H9 (cell line): ENCODE measurements at regions not wholly inside any gene's neighbourhood (a gene's known extent, or its start where the extent isn't known, plus 50 kb on each side); places are given as distances from the start of the nearest gene placed in this dataset.

Experiments
- DNase-seq: peaks from one replicate; pipeline ENCODE4 v3.0.0-alpha.2; 2017
- H2AFZ ChIP-seq: one replicate; pipeline ENCODE4 v1.6.1; 2013; ENCODE audit warnings: mild to moderate bottlenecking, low read length, control low read depth, moderate library complexity
- H2AK5ac ChIP-seq: 2 replicates; pipeline ENCODE4 v1.6.1; 2013; ENCODE audit warnings: low read length, control low read depth, mixed read lengths; ENCODE audit not compliant: insufficient read length
- H2BK120ac ChIP-seq: one replicate; pipeline ENCODE4 v1.6.1; 2013; ENCODE audit warnings: low read depth, mild to moderate bottlenecking, low read length, control low read depth, inconsistent platforms; ENCODE audit not compliant: poor library complexity, severe bottlenecking
- H2BK12ac ChIP-seq: 2 replicates; pipeline ENCODE4 v1.6.1; 2013; ENCODE audit warnings: low read length, control low read depth, mixed read lengths, low read depth; ENCODE audit not compliant: insufficient read length
- H2BK15ac ChIP-seq: 2 replicates; pipeline ENCODE4 v1.6.1; 2013; ENCODE audit warnings: low read depth, low read length, control low read depth
- H2BK20ac ChIP-seq: one replicate; pipeline ENCODE4 v1.6.1; 2013; ENCODE audit warnings: low read depth, mild to moderate bottlenecking, low read length, control low read depth, inconsistent platforms; ENCODE audit not compliant: poor library complexity, severe bottlenecking
- H2BK5ac ChIP-seq: 2 replicates; pipeline ENCODE4 v1.6.1; 2013; ENCODE audit warnings: low read length, control low read depth, mixed read lengths; ENCODE audit not compliant: insufficient read length
- H3K14ac ChIP-seq: 2 replicates; pipeline ENCODE4 v1.6.1; 2013; ENCODE audit warnings: low read length, control low read depth; ENCODE audit not compliant: insufficient read depth
- H3K18ac ChIP-seq: 2 replicates; pipeline ENCODE4 v1.6.1; 2013; ENCODE audit warnings: low read depth, mild to moderate bottlenecking, mixed read lengths, low read length, control low read depth; ENCODE audit not compliant: insufficient read length
- H3K23ac ChIP-seq: 2 replicates; pipeline ENCODE4 v1.6.1; 2013; ENCODE audit warnings: low read length, control low read depth, mixed read lengths, low read depth; ENCODE audit not compliant: insufficient read length
- H3K23me2 ChIP-seq: 2 replicates; pipeline ENCODE4 v1.6.1; 2013; ENCODE audit warnings: low read depth, mild to moderate bottlenecking, mixed read lengths, low read length, control low read depth; ENCODE audit not compliant: insufficient read length, poor library complexity, severe bottlenecking
- H3K27ac ChIP-seq: 2 replicates; pipeline ENCODE4 v1.5.1; 2013; ENCODE audit warnings: low read length, control low read depth, mixed read lengths, low read depth; ENCODE audit not compliant: insufficient read length
- H3K27me3 ChIP-seq: 2 replicates; pipeline ENCODE4 v1.6.1; 2013; ENCODE audit warnings: low read length, control low read depth, inconsistent platforms; ENCODE audit not compliant: insufficient read depth
- H3K4ac ChIP-seq: 2 replicates; pipeline ENCODE4 v1.6.1; 2013; ENCODE audit warnings: low read depth, mild to moderate bottlenecking, control low read depth, inconsistent platforms, low read length, moderate library complexity
- H3K4me1 ChIP-seq: 2 replicates; pipeline ENCODE4 v1.6.1; 2013; ENCODE audit warnings: low read length, control low read depth, inconsistent platforms; ENCODE audit not compliant: insufficient read depth
- H3K4me2 ChIP-seq: 2 replicates; pipeline ENCODE4 v1.6.1; 2013; ENCODE audit warnings: low read length, control low read depth, mixed read lengths; ENCODE audit not compliant: insufficient read length, insufficient read depth
- H3K56ac ChIP-seq: 2 replicates; pipeline ENCODE4 v1.6.1; 2013; ENCODE audit warnings: low read depth, mild to moderate bottlenecking, mixed read lengths, low read length, control low read depth; ENCODE audit not compliant: insufficient read length
- H3K79me1 ChIP-seq: 2 replicates; pipeline ENCODE4 v1.6.1; 2013; ENCODE audit warnings: low read depth, mild to moderate bottlenecking, moderate library complexity, low read length, control low read depth, inconsistent platforms; ENCODE audit not compliant: insufficient read depth, poor library complexity, severe bottlenecking
- H3K79me2 ChIP-seq: 2 replicates; pipeline ENCODE4 v1.6.1; 2013; ENCODE audit warnings: low read length, control low read depth, inconsistent platforms; ENCODE audit not compliant: insufficient read depth
- H3K9ac ChIP-seq: 2 replicates; pipeline ENCODE4 v1.6.1; 2013; ENCODE audit warnings: low read length, control low read depth, mixed read lengths; ENCODE audit not compliant: insufficient read length; ENCODE audit errors: extremely low read depth
- H3K9me3 ChIP-seq: one replicate; pipeline ENCODE4 v1.6.1; 2013; ENCODE audit warnings: low read depth, low read length, inconsistent platforms; ENCODE audit not compliant: control insufficient read depth
- H3T11ph ChIP-seq: one replicate; pipeline ENCODE4 v1.6.1; 2013; ENCODE audit warnings: mild to moderate bottlenecking, low read length, control low read depth, inconsistent platforms
- H4K20me1 ChIP-seq: one replicate; pipeline ENCODE4 v1.6.1; 2013; ENCODE audit not compliant: control insufficient read depth, insufficient read length, insufficient read depth
- H4K5ac ChIP-seq: 2 replicates; pipeline ENCODE4 v1.6.1; 2013; ENCODE audit warnings: low read depth, mild to moderate bottlenecking, mixed read lengths, low read length, control low read depth; ENCODE audit not compliant: insufficient read length
- H4K8ac ChIP-seq: replicated peaks from 2 replicates; pipeline ENCODE4 v1.6.1; 2013; ENCODE audit warnings: low read length, control low read depth, mixed read lengths, low read depth; ENCODE audit not compliant: insufficient read length
- H4K91ac ChIP-seq: 2 replicates; pipeline ENCODE4 v1.6.1; 2013; ENCODE audit warnings: low read depth, mild to moderate bottlenecking, moderate library complexity, mixed read lengths, low read length, control low read depth; ENCODE audit not compliant: insufficient read length
- H3K27ac Mint-ChIP-seq, 3 experiments: 2 replicates in 2 of 3; 3 replicates in 1 of 3; pipeline ENCODE4 v1.8.0; 2020 to 2021; ENCODE audit warnings: mixed read lengths in 3 of 3, mild to moderate bottlenecking in 1 of 3, moderate library complexity in 1 of 3
- H3K27me3 Mint-ChIP-seq: 2 replicates; pipeline ENCODE4 v1.8.0; 2021; ENCODE audit warnings: low read depth, mild to moderate bottlenecking, moderate library complexity, mixed read lengths
- H3K36me3 Mint-ChIP-seq, 3 experiments: 2 replicates in 2 of 3; 3 replicates in 1 of 3; pipeline ENCODE4 v1.8.0; 2020 to 2021; ENCODE audit warnings: low read depth in 3 of 3, mixed read lengths in 3 of 3; ENCODE audit not compliant: insufficient read depth in 1 of 3
- H3K4me1 Mint-ChIP-seq, 2 experiments: 2 replicates each; pipeline ENCODE4 v1.8.0; 2020; ENCODE audit warnings: mixed read lengths in 2 of 2
- H3K4me3 Mint-ChIP-seq, 2 experiments: 2 replicates in 1 of 2; 3 replicates in 1 of 2; pipeline ENCODE4 v1.8.0; 2020 to 2021; ENCODE audit warnings: mild to moderate bottlenecking in 2 of 2, mixed read lengths in 2 of 2, moderate library complexity in 1 of 2
- H3K9me3 Mint-ChIP-seq, 2 experiments: 2 replicates in 1 of 2; 3 replicates in 1 of 2; pipeline ENCODE4 v1.8.0; 2020; ENCODE audit warnings: mild to moderate bottlenecking in 2 of 2, mixed read lengths in 2 of 2, moderate library complexity in 1 of 2
- TF ChIP-seq, protein P1 (sequence below): fragments of 200-600 bp; sonication (generic); conservative IDR thresholded peaks from 3 replicates; pipeline ENCODE4 v1.8.0; 2021; ENCODE audit warnings: antibody characterized with exemption, mild to moderate bottlenecking

DNA sequence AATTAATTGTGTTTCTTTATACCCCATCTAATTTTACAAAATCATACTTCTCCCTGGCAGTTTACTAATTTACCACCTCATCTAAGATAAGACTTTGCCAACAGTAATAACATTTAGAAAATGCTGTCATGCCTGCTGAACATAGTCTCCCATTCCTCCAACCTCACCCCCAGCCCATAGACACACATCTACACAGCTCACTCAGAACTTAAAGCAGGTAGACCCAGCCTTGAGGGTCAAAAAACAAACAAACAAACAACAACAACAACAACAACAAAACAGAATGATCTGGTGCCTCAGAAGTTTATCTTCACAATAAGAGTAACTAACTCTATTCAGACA, 94.0 kb downstream of the ZC3H11B start:
- Mint-ChIP-seq H3K4me1 (peaks cover 0 to 4% of the 10 kb centered on the region in 2 experiments; a peak in 2 of 4 replicates), H3K36me3 (no peaks in the 10 kb centered on the region), H3K27me3 (no peaks in the 10 kb centered on the region), H3K4me3 (no peak overlapping the region), H3K27ac (no peak overlapping the region), H3K9me3 (no peaks in the 10 kb centered on the region)
- no peak overlapping the region for H2BK120ac ChIP-seq
- no peak overlapping the region for H2BK15ac ChIP-seq
- no peak overlapping the region for H2BK5ac ChIP-seq
- H3K9ac ChIP-seq: no peak overlapping the region
- no peak for DNase-seq
- no peak overlapping the region for H3K18ac ChIP-seq
- no peaks in the 10 kb centered on the region for H3K4me1 ChIP-seq
- no peak overlapping the region for H3K4ac ChIP-seq
- H2AFZ ChIP-seq: no peak overlapping the region
- no peaks in the 10 kb centered on the region for H3K27me3 ChIP-seq
- H4K20me1 ChIP-seq: no peaks in the 10 kb centered on the region
- H4K8ac ChIP-seq: no peak overlapping the region
- no peak overlapping the region for H3K23ac ChIP-seq
- TF ChIP-seq, protein P1, sequence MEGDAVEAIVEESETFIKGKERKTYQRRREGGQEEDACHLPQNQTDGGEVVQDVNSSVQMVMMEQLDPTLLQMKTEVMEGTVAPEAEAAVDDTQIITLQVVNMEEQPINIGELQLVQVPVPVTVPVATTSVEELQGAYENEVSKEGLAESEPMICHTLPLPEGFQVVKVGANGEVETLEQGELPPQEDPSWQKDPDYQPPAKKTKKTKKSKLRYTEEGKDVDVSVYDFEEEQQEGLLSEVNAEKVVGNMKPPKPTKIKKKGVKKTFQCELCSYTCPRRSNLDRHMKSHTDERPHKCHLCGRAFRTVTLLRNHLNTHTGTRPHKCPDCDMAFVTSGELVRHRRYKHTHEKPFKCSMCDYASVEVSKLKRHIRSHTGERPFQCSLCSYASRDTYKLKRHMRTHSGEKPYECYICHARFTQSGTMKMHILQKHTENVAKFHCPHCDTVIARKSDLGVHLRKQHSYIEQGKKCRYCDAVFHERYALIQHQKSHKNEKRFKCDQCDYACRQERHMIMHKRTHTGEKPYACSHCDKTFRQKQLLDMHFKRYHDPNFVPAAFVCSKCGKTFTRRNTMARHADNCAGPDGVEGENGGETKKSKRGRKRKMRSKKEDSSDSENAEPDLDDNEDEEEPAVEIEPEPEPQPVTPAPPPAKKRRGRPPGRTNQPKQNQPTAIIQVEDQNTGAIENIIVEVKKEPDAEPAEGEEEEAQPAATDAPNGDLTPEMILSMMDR: no peak
- no peak overlapping the region for H3K14ac ChIP-seq
- no peaks in the 10 kb centered on the region for H3K23me2 ChIP-seq
- H2BK20ac ChIP-seq: no peak overlapping the region
- no peaks in the 10 kb centered on the region for H3K79me1 ChIP-seq
- no peaks in the 10 kb centered on the region for H3K9me3 ChIP-seq
- no peak overlapping the region for H3K56ac ChIP-seq
- no peak overlapping the region for H3K27ac ChIP-seq
- no peak overlapping the region for H2BK12ac ChIP-seq
- no peak overlapping the region for H4K5ac ChIP-seq
- H2AK5ac ChIP-seq: no peak overlapping the region
- no peak overlapping the region for H3K4me2 ChIP-seq
- H3K79me2 ChIP-seq: no peaks in the 10 kb centered on the region
- H4K91ac ChIP-seq: no peak overlapping the region
- no peak overlapping the region for H3T11ph ChIP-seq
